Mucosa of descending colon (tissue), 3 donors: ENCODE measurements at regions not wholly inside any gene's neighbourhood (a gene's known extent, or its start where the extent isn't known, plus 50 kb on each side); places are given as distances from the start of the nearest gene placed in this dataset.

ENCODE experiments used
- ATAC-seq: fragments of 200-7000 bp; cut with Tn5 transposase; one replicate; pipeline ENCODE4 v1.9.1; 2020; ENCODE audit warnings: mild to moderate bottlenecking, moderate library complexity
- DNase-seq, 3 donors: peaks; one replicate each; pipeline ENCODE4 v3.0.0-alpha.2; 2020
- H3K36me3 ChIP-seq: fragments of 200-600 bp; one replicate; pipeline ENCODE4 v1.8.0; 2021; ENCODE audit warnings: low read depth, mild to moderate bottlenecking
- H3K4me1 ChIP-seq: fragments of 200-600 bp; one replicate; pipeline ENCODE4 v1.8.0; 2021; ENCODE audit warnings: low read depth, mild to moderate bottlenecking
- H3K4me3 ChIP-seq: fragments of 200-600 bp; one replicate; pipeline ENCODE4 v1.8.0; 2021; ENCODE audit warnings: mild to moderate bottlenecking
- H3K9me3 ChIP-seq: fragments of 200-600 bp; one replicate; pipeline ENCODE4 v1.8.0; 2021; ENCODE audit warnings: mild to moderate bottlenecking
- intact Hi-C, 2 donors: fragments of 100-400 bp; cut with DNase I in 1 of 2; cut with micrococcal nuclease in 1 of 2; formaldehyde crosslinking; loops; one replicate each; pipeline versions ENCODE4 v1.11.0 to v1.11.1; 2022; cut with DNase I, micrococcal nuclease
- TF ChIP-seq, protein P1 (sequence below): fragments of 200-600 bp; IDR thresholded peaks from one replicate; pipeline ENCODE4 v1.8.0; 2022; ENCODE audit warnings: antibody characterized with exemption, mild to moderate bottlenecking
- donor health status: DM: no; HTN: no; CAD: no; lungs with moderate emphysema.
- donor health status: DM: no; HTN: no; CAD: no.
- donor health status: DM: no; HTN: yes; CAD: no.

DNA sequence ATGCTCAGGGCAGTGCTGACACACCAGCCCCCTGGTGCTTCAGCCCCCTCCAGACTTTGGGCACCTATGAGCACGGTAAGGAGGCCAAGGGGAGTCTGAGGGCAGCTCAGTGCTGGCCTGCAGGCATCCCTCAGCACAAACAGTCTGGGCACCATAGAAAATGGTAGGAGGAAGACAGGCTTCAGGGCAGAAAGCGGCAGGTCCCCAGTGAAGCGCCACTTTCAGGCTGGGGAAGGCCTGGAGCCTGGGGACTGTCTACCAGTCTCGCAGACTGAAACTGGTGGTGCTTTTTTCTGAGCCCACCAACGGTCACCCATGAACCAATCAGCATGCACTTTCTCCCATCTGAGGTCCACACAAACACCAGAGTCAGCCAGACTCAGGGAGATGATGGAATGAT is 1074.7 kb downstream of the PCDH18 start:
- no peaks in the 10 kb centered on the region for H3K36me3 ChIP-seq
- no peak overlapping the region for H3K4me3 ChIP-seq
- no peaks in the 10 kb centered on the region for H3K4me1 ChIP-seq
- intact Hi-C loops: no loop called here
- no peaks in the 10 kb centered on the region for H3K9me3 ChIP-seq
- ATAC-seq (no peak), DNase-seq (peak in 1 of 3 donors; percentile 29)
- TF ChIP-seq, protein P1, sequence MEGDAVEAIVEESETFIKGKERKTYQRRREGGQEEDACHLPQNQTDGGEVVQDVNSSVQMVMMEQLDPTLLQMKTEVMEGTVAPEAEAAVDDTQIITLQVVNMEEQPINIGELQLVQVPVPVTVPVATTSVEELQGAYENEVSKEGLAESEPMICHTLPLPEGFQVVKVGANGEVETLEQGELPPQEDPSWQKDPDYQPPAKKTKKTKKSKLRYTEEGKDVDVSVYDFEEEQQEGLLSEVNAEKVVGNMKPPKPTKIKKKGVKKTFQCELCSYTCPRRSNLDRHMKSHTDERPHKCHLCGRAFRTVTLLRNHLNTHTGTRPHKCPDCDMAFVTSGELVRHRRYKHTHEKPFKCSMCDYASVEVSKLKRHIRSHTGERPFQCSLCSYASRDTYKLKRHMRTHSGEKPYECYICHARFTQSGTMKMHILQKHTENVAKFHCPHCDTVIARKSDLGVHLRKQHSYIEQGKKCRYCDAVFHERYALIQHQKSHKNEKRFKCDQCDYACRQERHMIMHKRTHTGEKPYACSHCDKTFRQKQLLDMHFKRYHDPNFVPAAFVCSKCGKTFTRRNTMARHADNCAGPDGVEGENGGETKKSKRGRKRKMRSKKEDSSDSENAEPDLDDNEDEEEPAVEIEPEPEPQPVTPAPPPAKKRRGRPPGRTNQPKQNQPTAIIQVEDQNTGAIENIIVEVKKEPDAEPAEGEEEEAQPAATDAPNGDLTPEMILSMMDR: no peak

DNA sequence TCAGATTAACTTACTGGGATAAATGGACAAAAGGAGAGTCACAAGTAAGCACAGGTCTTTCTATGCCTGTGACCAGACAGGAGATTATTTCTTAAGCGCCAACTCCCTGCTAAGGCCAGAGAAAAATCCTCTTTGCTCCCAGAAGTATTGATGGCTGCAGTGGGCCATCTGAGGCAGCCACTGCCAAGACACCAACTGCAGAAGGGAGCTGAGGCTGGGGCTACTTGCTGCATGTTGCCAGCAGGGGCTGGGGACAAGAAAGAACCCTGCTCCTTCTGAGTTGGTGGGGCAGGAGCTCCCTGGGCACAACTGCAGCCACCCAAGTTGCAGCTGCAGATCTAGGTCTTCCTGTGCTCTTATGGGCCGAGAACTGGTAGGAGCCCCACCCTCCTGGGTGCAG is 1075.3 kb downstream of the PCDH18 start:
- ATAC-seq: no peak
- Histone ChIP-seq H3K4me3 (no peak overlapping the region), H3K9me3 (no peaks in the 10 kb centered on the region), H3K4me1 (no peaks in the 10 kb centered on the region), H3K36me3 (no peaks in the 10 kb centered on the region)
- TF ChIP-seq, protein P1: no peak
- DNase-seq: no peak
- intact Hi-C loops: no loop called here

DNA sequence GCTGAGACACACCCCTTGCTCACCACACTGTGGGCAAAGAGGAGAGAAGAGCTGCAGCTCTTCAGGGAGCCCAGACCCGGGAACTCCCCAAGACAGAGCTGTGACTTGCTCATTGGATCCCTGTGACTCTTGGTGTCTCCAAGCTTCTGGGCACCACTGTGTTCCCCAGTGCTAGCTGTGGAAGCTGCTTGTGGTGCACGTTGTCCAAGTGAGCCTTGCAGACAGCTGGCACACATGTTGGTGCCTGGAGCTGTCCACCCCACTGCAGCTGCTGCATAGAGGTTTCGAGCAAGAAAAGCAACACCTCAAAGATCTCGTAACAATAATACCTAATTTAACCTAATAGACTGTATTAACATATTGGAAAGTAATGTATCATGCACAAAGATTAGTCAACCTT is 1089.3 kb downstream of the PCDH18 start:
- no peaks in the 10 kb centered on the region for H3K9me3 ChIP-seq
- H3K4me1 ChIP-seq: no peaks in the 10 kb centered on the region
- ATAC-seq: no peak
- H3K4me3 ChIP-seq: no peak overlapping the region
- TF ChIP-seq, protein P1: no peak
- intact Hi-C loops: no loop called here
- no peak for DNase-seq
- H3K36me3 ChIP-seq: no peaks in the 10 kb centered on the region

DNA sequence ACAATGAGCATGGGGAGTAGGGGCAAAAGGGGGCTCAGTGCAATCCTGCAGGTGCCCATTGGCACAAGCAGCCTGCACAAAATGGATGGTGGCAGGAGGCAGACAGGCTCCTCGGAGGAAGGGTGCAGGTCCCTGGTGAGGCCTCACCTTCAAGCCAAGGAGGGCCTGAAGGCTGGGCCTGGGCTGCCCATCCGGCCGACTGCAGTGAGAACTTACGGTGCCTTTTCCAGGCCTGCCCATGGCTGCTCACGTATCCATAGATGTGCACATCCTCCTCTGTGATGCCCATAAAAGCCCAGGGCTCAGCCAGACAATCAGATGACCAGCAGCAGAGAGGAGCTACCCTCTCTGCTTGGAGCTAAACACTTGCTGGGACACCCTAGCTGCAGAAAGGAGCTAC is 1089.8 kb downstream of the PCDH18 start:
- Histone ChIP-seq H3K36me3 (no peaks in the 10 kb centered on the region), H3K4me3 (no peak overlapping the region), H3K4me1 (no peaks in the 10 kb centered on the region), H3K9me3 (no peaks in the 10 kb centered on the region)
- TF ChIP-seq, protein P1: no peak
- ATAC-seq: peak; percentile 20
- intact Hi-C loops: no loop called here
- DNase-seq: no peak

DNA sequence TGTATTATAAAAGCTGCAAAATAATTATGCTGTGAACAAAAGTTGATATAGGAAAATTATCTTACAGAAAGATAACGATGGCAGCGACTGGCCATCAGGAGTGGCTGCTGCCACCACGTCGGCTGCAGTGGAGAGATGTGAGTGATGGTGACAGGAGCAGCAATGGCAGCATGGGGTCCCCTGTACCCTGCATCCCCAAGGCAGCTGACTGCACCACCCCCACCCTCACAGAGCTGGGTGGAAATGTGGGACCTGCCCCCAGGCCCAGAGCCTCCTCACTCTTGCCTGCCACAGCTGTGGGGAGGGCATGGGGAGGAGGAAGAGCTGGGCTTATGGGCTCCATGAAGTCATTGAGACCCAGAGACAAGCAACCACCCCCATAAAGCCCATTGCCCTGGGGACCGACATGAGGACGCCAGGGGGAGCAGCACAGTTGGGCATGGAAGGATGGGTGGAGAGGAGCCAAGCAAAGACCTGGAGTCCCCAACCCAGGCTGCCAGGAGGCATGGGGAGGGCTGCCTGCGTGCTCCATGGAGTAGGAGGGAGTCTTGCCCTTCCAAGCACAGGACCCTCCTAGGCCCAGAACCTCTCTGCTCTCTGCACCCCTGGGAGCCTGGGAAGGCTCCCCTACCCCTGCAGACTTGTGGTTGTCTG is 1090.5 kb downstream of the PCDH18 start:
- intact Hi-C loops: no loop called here
- Histone ChIP-seq H3K9me3 (no peaks in the 10 kb centered on the region), H3K4me3 (no peak overlapping the region), H3K36me3 (no peaks in the 10 kb centered on the region), H3K4me1 (no peaks in the 10 kb centered on the region)
- ATAC-seq (no peak), DNase-seq (no peak)
- TF ChIP-seq, protein P1: no peak

DNA sequence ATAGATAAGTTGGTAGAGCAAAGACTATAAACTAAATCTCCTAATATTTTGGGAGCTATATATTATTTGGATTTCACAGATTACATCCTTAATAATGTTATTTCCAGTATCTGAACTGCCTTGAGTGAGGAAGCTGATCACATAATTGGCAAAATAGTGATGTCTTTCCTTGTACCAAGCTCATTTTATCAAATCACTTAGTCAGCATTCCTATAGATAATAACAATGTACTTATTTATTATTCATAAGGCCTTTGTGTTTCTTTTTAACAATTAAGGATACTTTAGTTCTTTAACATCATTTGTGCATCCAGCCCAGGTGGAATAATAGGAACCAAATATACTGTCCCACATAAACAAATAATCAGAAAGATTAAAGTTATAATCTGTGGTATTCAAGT is 1093.6 kb downstream of the PCDH18 start:
- Histone ChIP-seq H3K4me1 (no peaks in the 10 kb centered on the region), H3K9me3 (no peaks in the 10 kb centered on the region), H3K36me3 (no peaks in the 10 kb centered on the region), H3K4me3 (no peak overlapping the region)
- intact Hi-C loops: no loop called here
- ATAC-seq (no peak), DNase-seq (no peak)
- TF ChIP-seq, protein P1: no peak
